ENCODE measurements at regions not wholly inside any gene's neighbourhood (a gene's known extent, or its start where the extent isn't known, plus 50 kb on each side); places are given as distances from the start of the nearest gene placed in this dataset.
A peak's percentile ranks its signal among the peaks of the same experiment; 100 is the strongest.
"Not testable (repeated sequence)": the region's sequence is repeated elsewhere in the genome, so short reads cannot be mapped to it uniquely, and the experiment has no call there.

DNA sequence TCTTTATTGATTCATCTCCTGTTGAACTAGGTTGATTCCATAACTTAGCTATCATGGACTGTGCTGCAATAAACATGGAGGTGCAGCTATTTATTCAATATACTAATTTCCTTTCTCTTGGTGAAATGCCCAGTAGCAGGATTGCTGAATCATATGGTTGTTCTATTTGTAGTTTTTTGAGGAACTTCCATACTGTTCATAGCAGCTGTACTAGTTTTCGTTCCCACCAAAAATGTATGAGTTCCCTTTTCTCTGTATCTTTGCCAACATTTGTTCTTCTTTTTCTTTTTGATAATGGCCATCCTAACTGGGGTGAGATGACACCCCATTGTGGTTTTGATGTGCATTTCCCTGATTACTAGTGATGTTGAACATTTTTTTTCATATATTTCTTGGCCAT is 87.2 kb upstream of the NAV2 start:
- no peak for DNase-seq

DNA sequence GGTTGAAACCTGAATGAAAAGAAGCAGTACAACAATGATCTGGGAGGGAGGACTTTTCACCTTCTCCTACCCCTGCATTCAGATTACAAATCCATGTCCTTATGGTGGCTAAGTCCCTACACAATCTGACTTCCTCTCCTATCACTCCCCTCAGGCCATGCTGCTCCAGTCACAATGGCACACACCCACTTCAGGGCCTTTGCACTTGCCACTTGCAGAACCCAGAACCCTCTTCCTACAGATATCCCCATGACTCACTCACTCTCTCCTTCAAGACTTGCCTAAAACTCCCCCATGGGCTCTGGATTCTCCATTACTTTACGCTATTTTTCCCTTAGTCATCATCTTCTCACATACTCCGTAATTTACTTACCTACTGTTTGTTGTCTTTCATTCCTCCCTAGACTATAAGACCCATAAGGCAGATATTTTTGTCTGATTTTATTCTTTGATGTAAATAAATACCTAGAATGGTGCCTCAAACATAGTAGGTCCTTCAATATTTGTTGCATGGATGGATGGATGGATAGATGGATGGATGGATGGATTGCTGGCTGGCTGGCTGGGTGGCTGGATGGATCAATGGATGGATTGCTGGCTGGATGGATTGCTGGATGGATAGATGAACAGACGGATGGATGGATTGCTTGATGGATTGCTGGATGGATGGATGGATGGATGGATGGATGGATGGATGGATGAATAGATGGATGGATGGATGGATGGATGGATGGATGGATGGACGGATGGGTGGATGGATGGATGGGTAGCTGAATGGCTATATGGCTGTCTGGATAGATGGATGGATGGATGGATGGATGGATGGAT is 94.7 kb upstream of the NAV2 start:
- DNase-seq, result no peak

DNA sequence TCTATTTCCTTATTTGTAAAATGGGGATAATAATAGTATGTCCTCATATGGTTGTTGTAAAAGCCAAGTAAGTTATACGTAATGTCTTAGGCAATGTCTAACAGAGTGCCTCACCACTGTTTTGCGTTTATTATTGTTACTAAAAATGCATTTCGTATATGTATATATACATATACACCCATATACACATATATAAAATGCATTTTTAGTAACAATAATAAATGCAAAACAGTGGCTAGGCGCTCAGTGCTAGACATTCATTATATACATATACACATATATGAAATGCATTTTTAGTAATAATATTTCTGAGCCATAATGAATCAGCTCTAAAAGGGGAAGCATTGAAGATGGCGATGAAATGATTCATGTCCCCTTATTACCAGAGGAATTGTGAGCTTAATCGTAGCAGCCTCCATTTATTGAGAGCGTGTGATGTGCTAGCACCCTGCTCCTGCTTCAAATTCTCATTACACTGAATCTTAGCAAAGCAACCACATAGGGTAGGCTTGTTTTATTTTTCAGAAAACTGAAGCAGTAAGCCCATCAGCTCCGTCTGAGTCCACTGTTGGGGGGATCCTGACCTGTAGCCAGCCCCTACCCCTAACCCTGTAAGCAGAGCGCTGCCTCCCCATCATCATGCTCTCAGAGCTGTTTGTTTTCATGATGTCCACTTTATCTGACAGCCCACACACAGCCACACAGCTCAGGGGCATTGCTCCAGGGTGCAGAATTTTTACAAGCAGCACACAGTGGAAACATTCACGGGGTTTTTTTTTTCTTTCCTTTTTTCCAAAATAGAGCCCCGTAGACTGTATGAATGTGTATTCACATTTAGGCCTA is 97.1 kb upstream of the NAV2 start:
- no peak for DNase-seq

DNA sequence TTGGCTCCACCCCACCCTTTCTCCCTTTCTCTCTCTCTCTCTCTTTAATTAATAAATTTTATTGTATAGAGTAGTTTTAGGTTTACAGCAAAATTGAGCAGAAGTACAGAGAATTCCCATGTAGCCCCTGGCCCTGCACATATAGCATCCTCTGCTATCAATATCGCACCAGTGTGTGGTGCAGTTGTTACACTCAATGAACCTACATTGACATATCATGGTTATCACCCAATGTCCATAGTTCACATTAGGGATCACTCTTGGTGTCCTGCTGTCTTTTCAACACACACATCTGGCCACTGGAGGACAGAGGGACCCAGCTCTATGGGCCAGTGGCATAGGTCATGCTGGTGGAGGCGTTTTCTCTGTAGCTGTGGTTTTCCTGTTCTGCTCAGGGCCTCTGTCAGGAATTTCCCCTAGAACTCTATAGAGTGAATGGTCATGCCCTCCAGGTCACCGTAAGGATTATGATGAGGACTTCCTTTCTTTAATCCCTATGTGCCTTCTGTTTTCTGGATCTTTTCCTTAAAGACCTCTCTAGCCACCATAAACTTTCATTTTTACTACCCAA is 98.2 kb upstream of the NAV2 start:
- no peak for DNase-seq

DNA sequence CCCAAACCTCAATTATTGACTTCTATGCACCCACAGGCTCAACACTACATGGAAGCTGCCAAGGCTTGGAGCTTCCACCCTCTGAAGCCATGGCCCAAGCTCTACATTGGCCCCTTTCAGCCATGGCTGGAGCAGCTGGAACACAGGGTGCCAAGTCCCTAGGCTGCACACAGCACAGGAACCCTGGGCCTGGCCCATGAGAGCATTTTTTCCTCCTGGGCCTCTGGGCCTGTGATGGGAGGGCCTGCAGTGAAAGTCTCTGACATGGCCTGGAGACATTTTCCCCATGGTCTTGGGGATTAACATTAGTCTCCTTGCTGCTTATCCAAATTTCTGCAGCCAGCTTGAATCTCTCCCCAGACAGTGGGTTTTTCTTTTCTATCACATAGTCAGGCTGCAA is 100.6 kb upstream of the NAV2 start:
- DNase-seq, result not testable (repeated sequence)

DNA sequence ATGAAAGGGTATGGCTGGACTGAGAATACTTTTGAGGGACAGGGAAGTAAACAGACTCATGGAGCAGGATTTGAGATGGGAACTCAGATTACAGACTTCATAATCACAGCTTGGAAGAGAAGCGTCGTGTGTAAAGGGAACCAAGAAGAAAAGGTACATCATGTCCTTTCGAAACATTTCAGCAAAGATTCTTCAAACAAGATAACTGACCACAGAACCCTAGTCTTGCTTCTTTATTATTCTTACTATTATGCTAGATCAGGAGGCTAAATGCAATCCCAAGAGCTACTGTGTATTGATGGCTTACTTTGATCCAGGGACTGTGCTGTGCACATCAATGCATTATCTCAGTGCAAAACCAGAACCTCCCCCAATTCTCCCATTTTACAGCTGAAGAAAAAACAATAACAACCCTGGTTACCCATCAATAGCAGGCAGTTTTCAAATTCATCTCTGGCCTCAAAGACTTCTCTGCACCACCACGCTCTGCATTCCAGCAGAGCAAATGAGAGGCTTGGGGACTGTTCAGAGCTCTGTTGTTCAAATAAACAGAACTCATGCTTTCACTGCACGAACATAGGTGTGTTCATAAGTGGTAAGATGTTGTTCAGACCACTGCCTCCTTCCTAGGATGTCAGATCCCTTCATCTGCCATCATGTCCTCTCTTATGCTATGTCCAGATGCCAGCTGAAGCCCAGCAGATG is 104.8 kb upstream of the NAV2 start:
- DNase-seq, result no peak

DNA sequence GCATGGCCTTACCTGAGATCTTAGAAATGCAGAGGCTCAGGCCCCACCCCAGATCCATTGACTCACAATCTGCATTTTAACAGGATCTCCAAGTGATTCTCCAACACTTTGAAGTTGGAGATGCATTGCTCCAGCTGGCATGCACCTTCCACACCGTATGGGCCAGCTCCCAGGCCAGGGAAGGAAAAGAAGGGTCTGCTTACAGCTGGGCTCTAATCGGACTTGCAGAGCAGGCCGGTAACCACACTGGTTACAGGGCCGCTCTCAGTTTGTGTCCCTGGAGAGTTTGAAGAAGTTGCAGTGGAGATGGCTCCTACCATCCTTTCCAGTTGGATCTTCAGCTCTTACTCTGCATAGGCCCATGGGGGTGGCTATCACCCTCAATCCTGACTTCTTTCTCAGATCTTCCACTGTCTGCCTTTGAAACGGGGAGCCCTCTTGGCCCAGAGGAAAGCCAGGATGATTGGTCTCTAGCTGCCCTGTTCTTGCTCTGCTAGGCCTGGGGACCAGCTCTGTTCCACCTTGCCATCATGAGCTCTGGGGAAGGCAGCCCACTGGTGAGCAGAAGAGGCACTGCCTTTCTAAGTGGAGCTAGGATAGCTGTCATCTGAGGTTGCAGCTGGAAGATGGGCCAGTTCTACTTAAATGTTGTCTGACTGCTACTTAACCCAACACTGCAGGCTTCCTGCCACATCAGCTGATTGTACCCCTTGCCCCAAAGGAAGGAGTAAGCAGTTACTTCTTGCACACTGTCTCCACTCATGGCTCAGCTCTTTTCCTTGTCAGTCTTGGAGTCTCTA is 105.6 kb upstream of the NAV2 start:
- DNase-seq, result no peak

DNA sequence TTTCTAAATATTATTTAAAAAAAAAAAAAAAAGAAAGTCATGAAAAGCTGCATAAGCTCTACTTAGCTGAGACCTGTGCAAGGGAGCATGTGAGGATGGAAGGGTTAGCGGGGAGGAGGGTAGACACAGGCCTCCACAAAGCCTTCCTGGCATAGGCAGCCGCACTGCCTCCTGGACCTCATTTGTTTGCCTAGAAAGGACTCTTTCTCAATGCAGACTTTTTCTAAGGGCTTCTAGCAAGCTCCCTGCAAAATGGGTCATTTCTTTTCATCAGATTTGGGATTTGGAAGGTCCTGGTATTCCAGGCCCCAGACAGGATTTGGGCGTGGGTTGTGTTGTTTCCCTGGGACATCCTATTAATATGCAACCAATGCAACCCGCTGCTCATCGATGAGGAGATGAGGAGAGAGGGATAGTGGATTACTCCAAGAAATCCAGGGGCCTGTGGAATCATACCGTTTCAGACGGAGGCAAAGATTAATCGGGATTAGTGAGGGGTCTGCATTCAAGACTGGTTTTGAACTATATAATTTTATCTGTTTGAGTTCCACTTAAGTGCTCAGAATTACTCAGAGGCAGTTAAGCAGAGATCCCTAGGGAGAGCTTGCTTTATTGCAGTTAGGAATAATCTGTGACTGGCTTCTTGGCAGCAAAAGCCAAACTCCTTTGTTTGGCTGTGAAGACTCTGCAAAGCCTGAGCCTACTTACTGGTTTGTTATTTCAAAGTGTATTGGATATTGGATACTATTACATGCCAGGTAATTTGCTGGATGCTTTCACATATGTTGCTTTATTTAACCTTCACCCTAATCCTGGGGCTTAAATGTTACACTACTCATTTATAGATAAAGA is 106.9 kb upstream of the NAV2 start:
- no peak for DNase-seq

DNA sequence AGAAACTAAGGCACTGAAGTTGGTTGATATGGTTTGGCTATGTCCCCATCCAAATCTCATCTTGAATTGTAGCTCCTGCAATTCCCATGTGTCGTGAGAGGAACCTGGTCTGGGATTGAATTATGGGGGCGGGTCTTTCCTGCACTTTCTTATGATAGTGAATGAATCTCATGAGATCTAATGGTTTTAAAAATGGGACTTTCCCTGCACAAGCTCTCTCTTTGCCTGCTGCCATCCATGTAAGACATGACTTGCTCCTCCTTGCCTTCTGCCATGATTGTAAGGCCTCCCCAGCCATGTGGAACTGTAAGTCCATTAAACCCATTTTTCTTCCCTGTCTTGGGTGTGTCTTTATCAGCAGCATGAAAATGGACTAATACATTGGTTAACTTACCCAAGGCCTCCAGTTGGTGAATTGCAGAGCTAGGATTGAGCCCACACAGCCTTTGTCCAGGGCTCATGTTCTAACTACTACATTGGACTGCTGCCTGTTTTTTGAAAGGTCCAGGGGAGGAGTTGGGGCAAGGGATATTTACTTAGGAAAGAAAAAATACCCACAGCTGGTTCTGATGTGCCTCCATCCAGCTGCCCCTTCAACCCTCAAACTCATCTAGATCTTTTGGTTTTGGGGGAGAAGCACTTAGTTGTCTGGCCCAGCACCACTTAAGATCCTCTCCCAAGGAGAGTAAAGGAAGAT is 107.8 kb upstream of the NAV2 start:
- DNase-seq, result no peak

DNA sequence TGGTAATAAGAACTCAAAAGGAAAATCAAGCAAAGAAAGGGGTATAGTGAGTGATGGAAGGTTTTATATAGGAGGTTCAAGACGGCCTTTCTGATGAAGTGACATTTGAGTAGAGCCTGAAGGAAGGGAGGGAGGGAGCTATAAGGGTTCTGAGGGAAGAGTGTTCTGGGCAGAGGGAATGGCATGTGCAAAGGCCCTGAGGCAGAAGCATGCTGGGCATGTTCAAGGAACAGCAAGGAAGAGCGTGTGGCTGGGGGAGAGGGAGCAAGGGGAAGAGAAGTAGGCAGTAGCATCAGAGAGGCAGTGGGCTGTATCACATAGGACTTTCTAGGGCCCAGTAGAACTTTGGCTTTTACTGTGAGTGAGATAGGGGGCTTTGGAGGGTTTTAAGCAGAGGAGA is 108.9 kb upstream of the NAV2 start:
- DNase-seq, result no peak

DNA sequence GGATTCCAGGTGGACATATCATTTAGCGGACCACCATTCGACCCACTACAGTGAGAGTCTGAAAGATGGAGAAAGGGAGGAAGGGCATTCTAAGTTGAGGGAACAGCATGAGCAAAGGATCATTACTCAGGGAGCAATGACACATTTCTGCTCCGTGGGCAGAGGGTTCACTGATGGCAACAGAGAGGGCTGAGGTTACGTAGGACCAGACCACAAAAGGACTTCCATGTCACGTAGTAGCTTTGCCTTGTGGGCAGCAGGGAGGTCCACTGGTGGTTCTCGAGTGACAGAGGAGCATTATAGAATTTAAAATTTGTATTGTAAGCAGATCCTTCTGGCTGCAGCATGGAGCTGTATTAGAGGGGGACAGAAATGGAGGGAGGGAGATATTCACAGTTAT is 109.7 kb upstream of the NAV2 start:
- no peak for DNase-seq

DNA sequence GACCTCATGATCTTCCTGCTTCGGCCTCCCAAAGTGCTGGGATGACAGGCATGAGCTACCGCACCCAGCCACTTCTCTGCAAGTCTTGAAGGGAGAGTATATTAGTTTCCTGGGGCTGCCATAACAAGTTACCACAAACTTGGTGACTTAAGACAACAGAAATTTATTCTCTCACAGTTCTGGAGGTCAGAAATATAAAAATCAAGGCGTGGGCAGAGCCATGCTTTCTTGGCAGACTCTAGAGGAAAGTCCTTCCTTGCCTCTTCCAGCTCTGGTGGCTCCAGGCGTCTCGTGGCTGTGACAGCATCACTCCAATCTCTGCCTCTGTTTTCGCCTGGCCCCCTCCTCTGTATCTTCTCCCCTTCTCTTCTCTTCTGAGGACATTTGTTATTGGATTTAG is 110.2 kb upstream of the NAV2 start:
- no peak for DNase-seq

DNA sequence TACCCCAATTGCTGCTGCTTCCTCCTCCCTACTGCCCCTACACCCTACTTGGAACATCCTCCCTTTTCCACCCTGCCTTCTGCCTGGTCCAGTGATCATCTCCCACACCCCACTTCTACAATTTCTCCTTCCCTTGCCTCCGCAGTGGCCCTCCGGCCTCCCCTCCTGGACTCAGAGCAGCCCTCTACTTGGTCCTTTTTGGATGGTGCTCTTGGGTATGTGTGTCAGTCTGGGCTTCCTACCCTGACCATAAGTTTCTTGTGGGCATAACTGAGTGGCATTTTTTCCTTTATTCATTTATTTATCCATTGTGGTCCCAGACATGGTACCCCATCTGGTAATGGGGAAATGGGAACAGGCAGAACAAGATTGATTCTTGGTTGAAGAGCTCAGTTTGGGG is 111.4 kb upstream of the NAV2 start:
- no peak for DNase-seq

DNA sequence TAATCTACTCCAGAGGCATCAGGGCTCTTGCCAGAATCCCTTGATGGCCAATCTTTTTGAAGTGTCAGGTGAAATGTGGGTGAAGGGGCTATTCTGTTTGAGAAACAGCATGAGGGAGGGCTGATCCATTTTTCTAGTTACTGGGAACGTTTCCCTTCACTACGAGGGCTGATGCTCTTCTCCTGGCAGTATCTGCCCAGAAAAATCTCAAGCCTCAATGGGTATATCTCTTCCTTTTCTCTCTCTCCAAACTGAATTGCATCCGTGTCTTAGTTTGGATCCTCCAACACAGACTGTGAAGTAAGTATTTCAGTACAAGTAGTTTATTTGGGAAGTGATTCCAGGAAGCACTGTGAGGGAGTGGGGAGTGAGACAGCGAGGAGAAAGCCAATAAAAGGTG is 113.0 kb upstream of the NAV2 start:
- no peak for DNase-seq

DNA sequence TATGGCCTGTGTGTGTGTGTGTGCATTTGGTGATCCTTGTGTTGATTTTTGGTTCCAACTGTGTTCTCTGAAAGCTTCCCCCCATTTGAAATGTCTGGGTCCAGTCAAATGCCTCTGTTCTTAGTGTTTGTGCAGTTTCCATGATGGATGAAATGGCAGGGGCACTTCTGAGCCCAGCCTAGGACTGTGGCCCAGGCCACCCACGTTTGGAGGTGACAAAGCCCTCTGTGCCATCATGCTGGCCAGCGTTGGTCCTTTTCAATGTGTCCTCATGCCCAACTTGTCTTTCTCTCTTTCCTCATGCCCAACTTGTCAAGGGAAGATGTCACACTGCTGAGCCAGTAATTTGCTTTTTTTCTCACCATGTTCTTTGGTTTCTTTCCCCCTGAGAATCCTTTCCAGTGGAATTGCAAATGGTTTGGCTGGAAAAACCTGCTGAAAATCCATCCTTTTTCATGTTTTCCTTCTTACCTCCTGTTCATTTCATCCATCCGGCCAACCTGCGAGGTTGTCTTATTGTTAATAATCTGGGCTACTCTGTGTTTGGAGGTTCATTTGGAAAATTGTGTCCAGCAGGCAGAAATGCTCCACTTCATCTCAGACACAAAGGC is 113.7 kb upstream of the NAV2 start:
- no peak for DNase-seq

DNA sequence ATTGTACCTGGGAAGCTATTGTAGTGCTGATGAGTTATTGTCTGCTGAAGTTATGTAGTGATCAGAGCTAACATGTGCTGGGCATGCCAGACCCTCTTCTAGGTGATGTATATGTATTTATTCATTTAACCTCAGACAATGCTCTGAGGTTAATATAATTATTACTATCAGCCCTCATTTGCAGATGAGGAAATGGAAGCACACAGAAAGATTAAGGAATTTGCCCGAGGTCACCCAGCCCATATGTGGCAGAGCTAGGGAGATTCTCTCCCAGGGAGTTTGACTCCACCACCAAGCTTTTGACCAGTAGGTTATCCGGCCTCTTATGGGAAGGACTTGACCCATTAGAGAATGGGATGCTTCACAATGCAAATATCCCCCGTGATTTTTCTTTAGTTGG is 114.2 kb upstream of the NAV2 start:
- DNase-seq, result no peak

DNA sequence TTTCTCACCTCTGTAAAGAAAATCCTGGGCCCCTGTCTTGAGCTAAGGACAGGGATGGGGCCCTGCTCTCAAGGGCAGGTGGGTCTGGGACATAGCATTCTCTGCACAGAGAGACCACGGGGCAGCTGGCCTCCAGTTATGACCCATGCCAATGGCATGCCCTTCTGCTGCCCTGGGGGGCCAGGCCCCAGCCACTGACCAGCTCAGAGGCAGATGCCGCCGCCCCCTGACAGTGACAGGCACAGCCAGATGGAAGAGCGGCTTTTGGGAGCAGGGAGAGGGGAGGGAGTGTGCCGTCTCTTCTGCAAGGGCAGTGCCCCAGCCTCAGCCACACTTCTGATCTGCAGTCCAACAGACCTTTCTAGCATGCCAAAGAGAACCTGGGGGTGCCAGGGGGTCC is 114.8 kb upstream of the NAV2 start:
- DNase-seq, result no peak

DNA sequence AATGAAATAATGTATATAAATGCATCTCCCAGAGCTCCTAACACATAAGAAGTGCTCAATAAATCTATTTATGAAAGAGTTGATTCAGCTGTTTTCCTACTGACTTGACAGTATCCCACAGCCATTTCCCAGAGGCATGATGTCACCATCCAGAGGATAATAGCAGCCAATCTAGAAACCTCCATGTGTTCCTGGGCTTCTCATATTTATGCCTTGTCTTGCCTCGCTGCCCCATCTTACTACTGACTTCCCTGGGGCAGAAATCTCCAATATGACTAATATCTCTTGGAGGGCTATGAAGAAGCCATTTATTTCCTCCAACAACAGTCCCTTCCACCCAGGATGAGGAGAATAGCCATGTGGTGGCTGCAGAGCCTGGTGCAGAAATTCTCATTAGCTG is 115.4 kb upstream of the NAV2 start:
- peak; percentile 22 for DNase-seq

DNA sequence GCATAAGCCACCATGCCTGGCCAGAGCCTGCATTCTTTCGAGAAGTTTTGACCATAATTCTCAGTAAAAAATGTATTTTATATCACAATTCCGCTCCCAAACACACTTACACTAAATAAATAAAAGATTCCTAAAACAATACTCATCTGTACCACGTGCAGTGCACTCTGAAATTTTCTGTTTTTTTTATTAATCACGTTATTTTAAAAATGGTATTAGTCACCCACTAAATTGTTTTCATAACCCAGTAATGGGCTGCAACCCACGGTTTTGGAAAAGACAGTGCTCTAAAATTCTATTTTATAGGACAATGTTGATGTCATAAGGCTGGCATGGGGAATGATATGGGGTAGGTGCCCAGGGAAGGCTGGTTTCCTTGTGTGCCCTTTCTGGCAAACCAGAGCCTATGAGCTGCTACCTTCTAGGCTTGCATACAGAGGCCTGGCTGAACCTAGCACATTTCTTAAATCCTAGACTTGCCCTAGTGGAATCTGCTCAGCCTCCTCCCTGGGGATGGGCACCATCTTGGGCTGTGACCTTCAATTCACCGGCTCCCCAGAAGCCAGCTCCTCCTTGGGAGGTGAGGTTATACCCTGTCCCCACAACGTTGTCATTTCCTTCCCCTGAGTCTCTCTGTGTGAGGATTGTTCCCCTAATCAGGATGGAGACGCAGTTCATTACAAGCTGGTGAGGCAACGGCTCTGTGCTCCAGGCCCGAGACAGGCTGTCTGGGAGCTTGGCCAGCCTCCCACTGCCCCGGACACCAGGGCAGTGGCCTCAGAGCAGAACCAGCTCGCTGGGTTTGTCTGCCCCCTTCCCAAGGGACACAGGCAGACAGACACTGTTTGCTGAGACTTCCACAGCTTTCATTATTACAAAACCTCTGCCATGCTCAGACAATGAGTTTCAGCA is 116.5 kb upstream of the NAV2 start:
- DNase-seq, result peak; percentile 89
